ENCODE measurements at regions not wholly inside any gene's neighbourhood (a gene's known extent, or its start where the extent isn't known, plus 50 kb on each side); places are given as distances from the start of the nearest gene placed in this dataset.

- Histone ChIP-seq H3K9me2 (replicated peaks; ENCODE audit: low read length) (no peaks in the 10 kb centered on the region), H3K4me2 (ENCODE audit: low read length) (no peak overlapping the region), H3K36me3 (ENCODE audit: low read depth, low read length) (no peaks in the 10 kb centered on the region), H3K4me1 (ENCODE audit: insufficient read depth, low read length) (no peaks in the 10 kb centered on the region), H3F3A (ENCODE audit: low read length, unreplicated experiment) (no peaks in the 10 kb centered on the region), H3K27me3 (ENCODE audit: low read length) (peaks cover under 1% of the 10 kb centered on the region; the same call in 1 of the 2 replicates), H2AFZ (ENCODE audit: low read length) (no peak overlapping the region), H3K4me3 (ENCODE audit: low read length) (no peak overlapping the region), H3K9ac (ENCODE audit: low read length) (no peak overlapping the region), H4K20me1 (ENCODE audit: low read length) (no peaks in the 10 kb centered on the region), H3K79me2 (ENCODE audit: low read length) (no peaks in the 10 kb centered on the region), H3K9me3 (ENCODE audit: low read length) (no peaks in the 10 kb centered on the region), H3K27ac (ENCODE audit: low read length) (no peak overlapping the region)
- TF ChIP-seq, protein P1, sequence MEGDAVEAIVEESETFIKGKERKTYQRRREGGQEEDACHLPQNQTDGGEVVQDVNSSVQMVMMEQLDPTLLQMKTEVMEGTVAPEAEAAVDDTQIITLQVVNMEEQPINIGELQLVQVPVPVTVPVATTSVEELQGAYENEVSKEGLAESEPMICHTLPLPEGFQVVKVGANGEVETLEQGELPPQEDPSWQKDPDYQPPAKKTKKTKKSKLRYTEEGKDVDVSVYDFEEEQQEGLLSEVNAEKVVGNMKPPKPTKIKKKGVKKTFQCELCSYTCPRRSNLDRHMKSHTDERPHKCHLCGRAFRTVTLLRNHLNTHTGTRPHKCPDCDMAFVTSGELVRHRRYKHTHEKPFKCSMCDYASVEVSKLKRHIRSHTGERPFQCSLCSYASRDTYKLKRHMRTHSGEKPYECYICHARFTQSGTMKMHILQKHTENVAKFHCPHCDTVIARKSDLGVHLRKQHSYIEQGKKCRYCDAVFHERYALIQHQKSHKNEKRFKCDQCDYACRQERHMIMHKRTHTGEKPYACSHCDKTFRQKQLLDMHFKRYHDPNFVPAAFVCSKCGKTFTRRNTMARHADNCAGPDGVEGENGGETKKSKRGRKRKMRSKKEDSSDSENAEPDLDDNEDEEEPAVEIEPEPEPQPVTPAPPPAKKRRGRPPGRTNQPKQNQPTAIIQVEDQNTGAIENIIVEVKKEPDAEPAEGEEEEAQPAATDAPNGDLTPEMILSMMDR (conservative IDR thresholded peaks at IDR 0.05; ENCODE audit: low read depth, low read length): no peak
- BruUV-seq (replicated peaks): no TSS peak
- intact Hi-C loops (cut with micrococcal nuclease): no loop called here
- POLR2A ChIA-PET (ENCODE audit: unreplicated experiment): no interaction called here
- no peak for ATAC-seq
- DNase-seq: no peak
- CTCF ChIA-PET: no interaction called here
Measured at GRCh38 chr12:114293571-114294302, 112.2 kb downstream of the TBX5 start.

GRCh38 chr12:114293073-114293472 lies 112.9 kb downstream of the TBX5 start:
- Histone ChIP-seq H2AFZ (ENCODE audit: low read length) (no peak overlapping the region), H3K4me3 (ENCODE audit: low read length) (no peak overlapping the region), H3K9me2 (replicated peaks; ENCODE audit: low read length) (no peaks in the 10 kb centered on the region), H3K9ac (ENCODE audit: low read length) (no peak overlapping the region), H3F3A (ENCODE audit: low read length, unreplicated experiment) (no peaks in the 10 kb centered on the region), H3K4me2 (ENCODE audit: low read length) (no peak overlapping the region), H3K27me3 (ENCODE audit: low read length) (peaks cover 7% of the 10 kb centered on the region), H3K79me2 (ENCODE audit: low read length) (no peaks in the 10 kb centered on the region), H3K27ac (ENCODE audit: low read length) (no peak overlapping the region), H3K36me3 (ENCODE audit: low read depth, low read length) (no peaks in the 10 kb centered on the region), H3K9me3 (ENCODE audit: low read length) (no peaks in the 10 kb centered on the region), H4K20me1 (ENCODE audit: low read length) (no peaks in the 10 kb centered on the region), H3K4me1 (ENCODE audit: insufficient read depth, low read length) (no peaks in the 10 kb centered on the region)
- ATAC-seq (no peak), DNase-seq (no peak)
- TF ChIP-seq EZH2 (IDR thresholded peaks at IDR 0.05; ENCODE audit: low read length, unreplicated experiment) (no peak), EZH2phosphoT487 (IDR thresholded peaks at IDR 0.05; ENCODE audit: borderline replicate concordance, low read length) (no peak)
- TF ChIP-seq, protein P1 (conservative IDR thresholded peaks at IDR 0.05; ENCODE audit: low read depth, low read length): no peak
- intact Hi-C loops (cut with micrococcal nuclease): no loop called here
- POLR2A ChIA-PET (ENCODE audit: unreplicated experiment): no interaction called here
- no TSS peak for BruUV-seq (replicated peaks)
- CTCF ChIA-PET: no interaction called here

- Histone ChIP-seq H3F3A (ENCODE audit: low read length, unreplicated experiment) (no peaks in the 10 kb centered on the region), H3K27me3 (ENCODE audit: low read length) (peaks cover 21% of the 10 kb centered on the region), H3K9me2 (replicated peaks; ENCODE audit: low read length) (no peaks in the 10 kb centered on the region), H3K27ac (ENCODE audit: low read length) (no peak overlapping the region), H3K4me1 (ENCODE audit: insufficient read depth, low read length) (no peaks in the 10 kb centered on the region), H3K4me3 (ENCODE audit: low read length) (no peak overlapping the region), H3K9me3 (ENCODE audit: low read length) (no peaks in the 10 kb centered on the region), H3K36me3 (ENCODE audit: low read depth, low read length) (no peaks in the 10 kb centered on the region), H3K79me2 (ENCODE audit: low read length) (no peaks in the 10 kb centered on the region), H3K9ac (ENCODE audit: low read length) (no peak overlapping the region), H2AFZ (ENCODE audit: low read length) (no peak overlapping the region), H3K4me2 (ENCODE audit: low read length) (no peak overlapping the region), H4K20me1 (ENCODE audit: low read length) (no peaks in the 10 kb centered on the region)
- DNase-seq (no peak), ATAC-seq (no peak)
- intact Hi-C loops (cut with micrococcal nuclease): no loop called here
- POLR2A ChIA-PET (ENCODE audit: unreplicated experiment): no interaction called here
- no TSS peak for BruUV-seq (replicated peaks)
- CTCF ChIA-PET: no interaction called here
- TF ChIP-seq, protein P1 (conservative IDR thresholded peaks at IDR 0.05; ENCODE audit: low read depth, low read length): no peak
- TF ChIP-seq EZH2 (IDR thresholded peaks at IDR 0.05; ENCODE audit: low read length, unreplicated experiment): no peak
- no peak for TF ChIP-seq EZH2phosphoT487 (IDR thresholded peaks at IDR 0.05; ENCODE audit: borderline replicate concordance, low read length)
Measured at GRCh38 chr12:114291389-114292060, 114.4 kb downstream of the TBX5 start.
